NOMO-1 (cell line): ENCODE measurements at regions not wholly inside any gene's neighbourhood (a gene's known extent, or its start where the extent isn't known, plus 50 kb on each side); places are given as distances from the start of the nearest gene placed in this dataset.

Source experiments
- DNase-seq, 2 experiments: peaks; one replicate each; lab custom pipeline; 2025; ENCODE audit not compliant: unreplicated experiment in 2 of 2; lab: John Stamatoyannopoulos, UW

DNA sequence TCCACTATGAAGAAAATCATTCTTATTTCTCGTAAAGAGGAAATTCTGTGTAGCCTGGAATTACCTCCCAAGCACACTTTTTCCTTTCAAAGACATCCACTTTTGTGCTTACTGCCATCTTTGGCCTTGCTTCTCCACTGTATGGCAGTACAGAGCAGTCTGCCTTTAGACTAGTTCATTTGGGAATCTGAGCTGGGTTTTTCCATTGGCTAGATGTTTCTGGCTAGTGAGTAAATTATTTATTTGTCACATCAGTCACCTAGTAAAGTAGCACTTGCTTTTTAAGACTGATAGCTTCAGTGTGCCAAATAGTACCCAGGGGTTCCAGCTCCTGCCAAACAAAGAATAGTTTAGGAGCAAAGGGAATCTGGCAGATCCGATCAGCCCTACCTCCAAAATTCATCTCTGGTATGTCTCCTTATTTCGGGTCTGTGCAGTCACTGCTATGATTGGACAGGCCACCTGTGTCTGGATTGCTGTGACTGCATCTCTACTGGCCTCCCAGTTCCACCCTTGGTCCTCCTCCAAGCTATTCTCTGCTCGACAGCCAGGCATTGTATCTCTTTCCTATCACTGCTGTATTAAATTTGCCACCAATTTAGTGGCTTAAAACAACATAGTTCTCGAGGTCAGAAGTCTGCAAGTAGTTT is 97.6 kb downstream of the NUDT12 start:
- DNase-seq, result no peak

DNA sequence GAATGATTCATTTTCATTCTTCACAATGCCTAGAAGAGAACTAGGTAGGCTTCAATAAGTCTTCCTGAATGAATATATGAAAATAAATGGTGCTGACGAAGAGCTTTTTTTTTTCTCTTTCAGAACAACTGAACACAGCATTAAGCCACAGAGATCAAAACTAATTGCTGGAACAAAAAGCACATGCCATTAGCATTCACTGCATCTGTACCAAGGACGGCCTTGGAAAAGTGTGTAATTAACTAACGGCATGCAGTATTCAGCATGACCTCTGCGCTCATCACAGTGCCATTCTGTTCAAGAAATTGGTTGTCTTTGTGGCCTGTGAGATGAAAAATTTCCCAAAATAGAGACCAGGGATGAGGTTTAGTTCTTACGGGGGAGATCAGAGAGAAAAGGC is 99.3 kb downstream of the NUDT12 start:
- no peak for DNase-seq

DNA sequence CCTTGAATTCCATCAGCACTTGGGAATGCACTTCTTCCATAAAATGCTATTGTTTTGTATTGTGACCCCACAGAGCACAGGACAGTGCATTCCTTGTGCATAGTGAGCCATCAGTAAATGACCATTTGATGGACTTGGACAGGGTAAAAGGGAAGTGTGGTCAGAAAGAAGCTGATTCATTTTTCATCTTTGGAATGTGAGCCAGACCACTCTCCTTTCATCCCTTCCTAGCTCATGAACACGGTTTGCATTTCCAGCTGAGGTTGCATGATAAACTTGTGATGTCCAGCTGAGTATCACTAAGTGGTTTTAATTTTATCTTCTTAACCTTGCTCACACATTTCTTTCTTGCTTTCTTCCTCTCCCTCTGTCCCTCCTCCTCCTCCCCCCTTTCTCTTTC is 101.3 kb downstream of the NUDT12 start:
- no peak for DNase-seq

DNA sequence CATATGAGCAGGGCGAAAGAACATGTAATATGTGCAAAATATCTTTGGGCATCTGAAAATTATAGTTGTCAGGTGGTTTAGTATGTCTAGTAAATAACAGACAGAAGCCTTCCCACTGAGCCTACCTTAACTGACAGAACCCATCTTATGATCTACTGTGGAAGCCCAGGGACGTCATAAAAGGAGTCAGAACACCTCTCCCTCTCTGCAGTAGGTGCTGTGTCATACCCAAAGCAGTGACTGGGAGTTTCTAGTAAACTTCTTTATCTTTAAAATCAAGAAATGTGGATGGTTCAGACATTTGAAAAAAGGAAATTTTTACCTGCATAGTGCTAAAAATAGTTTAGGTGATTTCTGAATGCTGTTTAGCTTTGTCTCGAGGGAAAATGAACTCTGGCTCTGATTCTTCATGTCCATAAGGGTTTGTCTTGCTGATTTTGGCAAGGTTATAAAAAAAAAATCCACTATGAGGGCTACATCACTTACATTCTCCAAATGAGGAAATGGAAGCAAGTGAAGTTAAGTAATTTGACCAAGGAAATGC is 104.0 kb downstream of the NUDT12 start:
- no peak for DNase-seq

DNA sequence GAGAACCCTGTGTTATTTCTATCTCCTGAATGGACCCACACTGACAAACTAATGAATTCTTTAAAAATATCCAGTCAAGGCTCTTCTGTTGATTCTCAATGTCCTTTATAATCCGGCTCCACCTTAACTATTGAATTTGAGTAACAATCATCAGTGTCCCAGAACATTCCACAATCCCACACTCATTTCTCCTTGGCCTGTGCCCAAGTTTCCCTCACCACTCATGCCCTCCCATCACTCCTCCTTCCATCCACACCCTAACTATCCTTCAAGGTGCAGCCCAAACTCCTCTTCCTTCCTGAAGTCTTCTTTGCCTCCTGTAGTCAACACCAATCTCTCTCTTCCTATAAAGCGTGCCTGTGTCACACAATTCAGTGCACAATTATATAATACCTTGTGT is 106.1 kb downstream of the NUDT12 start:
- no peak for DNase-seq

DNA sequence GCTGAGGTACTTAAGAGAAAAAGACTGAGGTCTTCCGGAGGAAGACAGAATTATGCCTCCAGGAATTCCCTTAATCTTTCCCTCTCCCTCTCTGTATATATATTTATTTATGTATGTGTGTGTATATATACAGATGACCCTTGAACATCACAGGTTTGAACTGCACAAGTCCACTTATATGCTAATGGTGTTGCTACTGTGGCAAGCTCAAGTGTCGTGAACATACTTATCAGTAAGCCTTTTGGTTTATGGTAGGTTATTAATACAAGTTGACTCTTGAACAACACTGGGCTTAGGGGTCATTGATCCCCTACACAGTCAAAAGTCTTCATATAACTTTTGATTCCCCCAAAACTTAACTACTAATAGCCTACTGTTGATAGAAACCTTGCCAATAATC is 106.8 kb downstream of the NUDT12 start:
- no peak for DNase-seq

DNA sequence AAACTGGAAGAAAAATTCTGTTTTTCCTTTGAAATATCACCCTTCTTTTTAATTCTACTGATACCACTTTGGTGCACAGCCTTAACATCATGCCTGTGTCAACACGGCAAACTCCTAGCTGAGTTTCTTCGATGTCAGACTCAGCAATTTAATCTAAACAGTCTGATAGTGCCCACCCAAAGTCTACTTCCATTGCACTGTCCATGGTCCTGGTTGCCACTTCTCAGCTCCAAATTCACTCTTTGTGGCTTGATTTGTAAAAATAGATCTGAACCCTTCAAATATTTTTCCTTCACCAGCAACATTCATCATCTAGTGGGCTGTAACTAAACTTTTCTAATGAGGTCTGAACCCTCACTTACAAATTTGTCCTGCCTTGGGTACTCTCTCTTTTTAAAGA is 107.8 kb downstream of the NUDT12 start:
- DNase-seq, result no peak

DNA sequence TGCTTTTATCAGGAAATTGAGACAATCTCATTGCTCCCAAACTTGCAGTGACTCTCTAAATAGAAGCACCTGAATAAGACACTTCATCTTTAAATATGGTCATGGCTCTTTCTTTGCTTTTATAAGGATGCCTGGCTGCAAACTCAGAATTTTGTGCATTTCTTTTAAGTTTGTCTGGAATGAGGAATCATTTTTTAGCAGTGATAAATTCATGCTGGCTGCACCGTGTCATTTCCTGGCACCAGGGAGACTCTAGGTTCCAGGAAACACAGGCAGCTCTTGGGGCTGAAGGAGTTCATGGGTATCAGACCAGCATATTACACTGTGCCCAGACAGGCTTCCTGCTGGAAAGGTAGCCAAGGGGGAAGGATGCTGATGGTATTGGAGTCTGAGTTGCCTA is 109.9 kb downstream of the NUDT12 start:
- no peak for DNase-seq

DNA sequence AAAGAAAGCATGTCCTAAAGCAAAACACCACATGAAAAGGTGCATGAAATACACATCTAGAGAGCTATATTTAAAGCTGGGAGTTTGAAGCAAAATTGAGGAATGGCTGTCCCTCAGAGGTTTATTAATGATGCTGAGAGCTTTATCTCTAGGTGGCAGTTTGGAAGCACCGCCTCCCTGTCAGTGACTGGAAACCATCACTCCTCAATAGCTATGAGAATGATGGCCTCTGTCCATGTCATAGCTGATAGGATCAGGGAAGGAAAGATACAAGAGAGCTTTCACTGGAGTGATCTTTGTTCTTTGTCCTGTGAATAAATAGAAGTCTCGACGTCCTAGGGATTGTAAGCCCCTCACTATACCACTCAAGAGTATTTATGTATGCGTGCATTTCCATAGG is 110.5 kb downstream of the NUDT12 start:
- no peak for DNase-seq

DNA sequence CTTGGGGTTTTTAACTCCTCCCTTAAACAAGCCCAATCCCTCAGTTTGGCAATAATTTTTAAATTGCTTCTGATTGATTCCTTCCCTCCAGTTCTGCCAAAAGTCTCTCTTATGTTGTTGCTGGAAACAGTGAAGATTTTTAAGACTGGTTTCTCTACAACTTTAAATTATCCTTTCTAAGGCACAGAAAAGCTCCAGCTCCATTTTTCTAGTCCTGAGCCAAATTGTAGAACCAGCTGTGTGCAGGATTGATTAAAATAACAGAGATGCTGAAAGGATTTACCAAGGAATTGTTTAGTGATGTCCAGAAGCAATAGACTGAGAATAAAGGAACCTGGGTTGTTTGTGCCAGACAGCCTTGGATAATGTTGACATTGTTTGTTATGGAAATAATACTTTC is 111.3 kb downstream of the NUDT12 start:
- no peak for DNase-seq

DNA sequence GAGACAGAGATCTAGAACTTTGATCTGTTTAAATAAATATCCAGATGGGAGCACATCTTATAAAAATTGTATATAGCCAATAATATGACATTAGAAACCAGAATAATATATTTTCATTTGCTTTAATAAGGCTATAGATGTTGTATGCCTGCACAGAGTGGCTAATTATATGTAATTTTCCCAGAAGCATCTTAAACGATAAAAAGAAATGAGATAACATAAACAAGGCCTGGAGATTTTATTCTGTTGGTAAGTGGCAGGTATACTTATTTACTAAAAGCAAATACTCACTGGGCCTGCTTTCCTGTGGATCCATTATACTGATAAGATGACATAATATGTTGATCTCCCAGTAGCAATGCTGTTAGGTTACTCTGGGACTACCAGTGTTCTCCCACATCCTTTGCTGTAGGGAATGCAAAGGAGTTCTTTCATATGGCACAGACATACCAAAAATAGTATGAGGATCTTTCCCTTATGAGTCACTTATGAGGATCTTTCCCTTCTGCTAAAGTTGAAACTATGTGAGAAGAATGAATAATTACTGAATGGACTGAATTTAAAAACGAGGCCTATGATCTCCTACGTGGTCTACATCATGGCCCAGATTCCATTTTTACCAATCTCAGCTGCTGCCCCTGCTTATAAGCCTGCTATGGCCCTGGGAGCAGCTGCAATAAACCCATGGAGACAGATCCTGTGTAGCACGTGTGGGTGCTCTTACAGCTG is 112.1 kb downstream of the NUDT12 start:
- DNase-seq, result no peak

DNA sequence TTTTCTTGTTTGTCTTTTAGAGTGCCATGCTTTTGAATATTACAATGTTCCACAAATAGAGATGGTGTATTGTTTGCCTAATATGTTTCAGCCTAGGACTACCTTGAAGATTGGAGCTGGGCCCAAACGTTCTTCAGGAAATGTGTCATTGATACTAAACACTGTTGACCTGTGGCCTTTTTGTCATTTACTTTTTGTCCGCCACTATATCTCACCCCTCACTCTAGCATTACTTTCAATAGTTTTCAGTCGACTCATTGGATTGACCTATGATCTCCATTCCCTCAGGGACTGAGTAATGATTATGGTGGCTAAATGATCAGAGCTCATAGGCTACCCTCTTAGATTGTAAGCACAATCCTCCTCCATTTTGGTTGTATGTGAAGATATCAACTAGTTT is 115.8 kb downstream of the NUDT12 start:
- no peak for DNase-seq

DNA sequence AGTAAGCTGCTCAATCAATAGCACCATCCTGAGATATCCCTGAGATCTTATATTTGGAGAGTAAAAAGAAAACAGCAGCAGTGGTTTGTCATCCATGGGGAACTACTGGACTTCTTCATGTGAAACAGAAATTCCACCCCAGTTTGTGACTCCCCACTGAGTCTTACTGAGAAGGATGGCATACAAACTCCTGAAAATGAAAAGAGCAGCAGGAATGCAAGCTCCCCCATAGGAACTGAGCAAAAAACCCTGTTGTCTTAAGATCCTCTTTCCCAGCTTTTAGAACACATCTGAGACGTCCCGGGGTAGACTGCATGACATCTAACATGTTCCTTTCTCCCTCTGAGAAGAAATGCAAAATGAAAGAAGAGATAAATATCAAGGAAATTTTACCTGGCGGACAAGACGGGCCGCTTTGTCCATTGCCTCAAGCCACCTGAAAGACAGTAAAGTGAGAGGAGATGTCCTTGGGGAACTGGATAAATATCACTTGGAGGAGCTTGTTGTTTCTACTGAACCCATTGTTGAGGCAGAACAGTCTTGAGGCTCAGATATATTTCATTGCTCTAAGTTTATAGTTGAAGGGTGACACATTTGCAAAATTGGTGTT is 117.1 kb downstream of the NUDT12 start:
- no peak for DNase-seq

DNA sequence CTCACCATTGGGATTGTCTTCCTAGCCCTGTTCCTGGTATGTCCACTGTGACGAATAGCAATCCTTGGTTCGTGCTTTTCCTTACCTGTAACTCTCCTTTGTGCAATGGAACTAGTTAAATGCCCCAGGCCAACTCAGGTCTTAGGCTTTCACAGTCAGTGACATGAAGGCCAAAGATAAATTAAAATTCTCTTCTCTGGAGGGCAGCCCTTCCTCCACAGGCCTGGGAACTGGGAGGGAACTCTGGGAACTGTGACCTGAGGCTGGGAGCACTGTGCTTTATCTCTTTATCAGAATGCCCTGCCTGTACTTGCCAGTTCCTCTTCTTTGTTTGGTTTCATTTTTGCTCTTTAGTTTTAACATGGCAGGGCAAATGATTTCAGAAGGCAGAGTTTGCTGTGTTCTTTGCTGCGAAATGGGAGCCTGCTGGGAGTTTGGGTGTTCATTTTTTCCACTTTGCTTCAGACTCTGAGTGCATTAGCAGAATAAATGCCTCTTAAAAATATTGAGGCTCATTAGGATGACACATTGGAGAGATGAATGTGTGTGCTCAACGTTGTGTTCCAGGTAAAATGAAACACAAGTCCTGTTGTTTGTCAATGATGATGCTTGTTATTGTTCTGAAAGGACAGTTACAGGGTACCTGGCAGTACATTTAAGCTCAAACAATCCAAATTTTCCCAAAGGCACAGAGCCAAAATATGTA is 118.1 kb downstream of the NUDT12 start:
- DNase-seq, result peak in 1 of 2 experiments; percentile 20

DNA sequence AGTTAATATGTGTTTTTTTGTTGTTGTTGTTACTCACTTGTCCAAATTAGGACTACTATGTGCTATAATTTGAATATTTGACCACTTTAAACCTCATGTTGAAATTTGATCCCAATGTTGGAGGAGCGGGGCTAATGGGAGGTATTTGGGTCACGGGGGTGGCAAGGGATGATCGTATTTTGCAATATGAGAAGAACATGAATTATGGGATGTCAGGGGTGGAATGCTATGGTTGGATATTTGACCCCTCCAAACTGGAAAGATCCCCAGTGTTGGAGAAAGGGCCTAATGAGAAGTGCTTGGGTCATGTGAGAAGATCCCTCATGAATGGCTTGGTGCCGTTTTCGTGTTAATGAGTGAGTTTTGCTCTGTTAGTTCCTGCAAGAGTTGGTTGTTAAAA is 119.8 kb downstream of the NUDT12 start:
- no peak for DNase-seq

DNA sequence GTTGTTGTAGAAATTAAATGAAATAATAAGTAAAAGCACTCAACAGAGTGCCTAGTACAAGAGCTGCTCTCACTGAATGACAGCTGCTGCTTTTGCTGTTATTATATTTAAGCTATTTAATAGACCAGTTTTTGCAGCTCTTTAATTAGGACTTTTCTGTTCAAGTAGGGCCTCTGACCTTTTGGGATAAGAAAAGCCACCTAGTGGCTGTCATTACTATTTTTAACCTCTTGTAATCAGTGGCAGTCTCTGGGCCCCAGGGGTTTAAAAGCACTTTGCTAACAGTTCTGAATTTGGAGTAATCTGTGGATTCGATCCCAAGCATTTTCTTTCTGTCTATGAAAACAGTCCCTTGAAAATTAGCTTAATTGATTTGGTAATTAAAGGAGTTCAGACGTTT is 121.1 kb downstream of the NUDT12 start:
- DNase-seq, result no peak

DNA sequence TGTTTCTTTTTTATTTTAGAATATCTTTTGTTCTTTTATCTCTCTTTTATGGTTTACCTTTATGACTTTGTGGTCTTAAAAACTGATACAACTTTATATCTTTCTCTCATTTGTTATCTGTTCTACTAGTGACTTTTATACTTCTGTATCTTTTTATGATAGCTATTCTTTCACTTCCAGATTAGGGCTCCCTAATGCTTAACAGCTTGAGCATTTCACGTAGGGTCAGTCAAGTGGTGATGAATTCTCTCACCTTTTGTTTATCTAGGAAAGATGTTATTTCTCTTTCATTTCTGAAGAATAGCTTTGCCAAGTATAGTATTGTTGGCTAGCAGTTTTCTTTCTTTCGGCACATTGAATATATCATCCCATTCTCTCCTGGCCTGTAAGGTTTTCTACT is 123.6 kb downstream of the NUDT12 start:
- DNase-seq, result no peak

DNA sequence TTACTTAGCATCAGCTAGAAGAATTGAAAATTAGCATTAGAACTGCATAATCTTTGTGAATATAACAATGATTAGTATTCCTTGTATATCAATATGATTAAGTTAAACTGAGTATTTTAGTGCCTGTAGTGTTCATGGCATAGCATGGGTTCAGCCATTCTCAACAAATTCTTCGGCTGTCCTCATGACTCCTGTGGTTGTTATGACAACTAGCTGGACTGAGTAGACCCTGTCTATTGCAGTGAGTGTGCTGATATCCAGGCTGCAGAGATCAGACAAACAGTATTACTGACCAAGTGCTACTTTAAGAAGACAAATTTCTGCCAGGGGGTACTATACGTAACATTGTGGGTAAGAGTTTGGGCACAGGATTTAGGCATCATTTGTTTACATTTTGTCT is 125.9 kb downstream of the NUDT12 start:
- DNase-seq, result no peak

DNA sequence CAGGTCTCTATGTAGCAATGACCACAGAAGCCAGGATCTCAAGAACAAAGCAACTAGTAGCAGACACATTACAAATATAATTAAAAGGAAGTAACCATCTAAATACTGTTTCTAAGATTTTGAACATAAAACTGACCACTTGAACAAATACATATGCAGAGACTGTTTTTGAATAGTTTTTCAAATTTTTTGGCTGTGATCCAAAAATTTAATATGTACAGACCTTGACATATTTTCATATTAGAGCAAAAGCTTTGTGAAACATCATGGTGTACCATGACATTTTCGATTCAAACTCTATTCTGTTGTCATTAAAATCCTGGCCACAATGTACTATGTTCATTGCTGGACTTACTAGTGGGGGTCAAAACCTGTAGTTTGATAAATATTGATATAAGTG is 126.5 kb downstream of the NUDT12 start:
- no peak for DNase-seq

DNA sequence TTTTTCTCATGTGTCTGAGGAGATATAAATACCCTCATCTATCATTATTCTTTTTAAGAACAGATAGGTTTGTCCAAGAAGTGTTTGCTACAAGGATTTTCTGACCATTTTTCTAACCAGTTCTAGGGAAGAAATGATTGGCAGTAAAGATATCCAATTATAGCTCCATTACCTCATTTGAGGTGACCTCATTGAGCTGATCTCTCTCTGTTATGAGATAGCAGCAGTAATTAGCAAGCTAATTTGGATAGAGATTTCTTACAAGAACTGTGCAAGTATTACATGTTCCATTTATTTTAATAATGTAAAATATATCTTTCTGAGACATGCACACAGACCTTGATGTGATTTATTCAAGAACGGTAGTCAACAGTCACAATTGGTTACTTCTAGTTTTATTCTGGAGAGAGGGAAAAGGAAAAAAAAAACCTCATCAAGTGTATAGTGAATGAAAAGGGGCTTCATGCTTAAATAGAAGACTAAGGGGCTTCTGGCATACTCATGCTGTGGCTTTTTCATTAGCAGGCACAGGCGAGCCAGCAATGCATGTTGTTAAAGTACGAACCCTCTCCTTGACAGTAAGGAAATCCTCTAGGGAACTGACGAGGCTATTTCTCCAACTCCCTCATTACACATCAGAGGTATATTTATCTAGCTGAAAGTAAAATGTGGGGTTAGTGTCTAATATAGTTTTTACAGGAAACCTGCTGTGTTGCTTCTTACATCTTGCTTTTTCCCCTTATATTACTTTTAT is 127.3 kb downstream of the NUDT12 start:
- no peak for DNase-seq

DNA sequence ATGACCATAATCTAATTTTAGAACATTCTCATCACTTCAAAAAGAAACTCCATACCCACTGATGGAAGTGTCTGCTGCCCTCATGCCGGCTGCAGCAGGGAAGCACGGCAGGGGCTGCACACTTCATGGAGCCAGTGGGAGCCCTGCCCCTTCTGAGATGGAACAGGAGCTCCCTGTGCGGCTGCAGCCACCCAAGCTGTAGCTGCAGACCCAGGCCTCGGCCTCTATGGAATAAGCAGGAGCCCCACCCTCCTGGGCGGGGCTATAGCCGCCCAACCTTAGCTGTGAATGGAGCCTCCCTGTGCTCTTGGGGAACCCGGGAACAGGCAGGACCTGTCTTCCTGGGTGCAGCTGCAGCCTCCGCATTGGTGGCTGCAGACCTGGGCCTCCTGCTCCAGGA is 128.5 kb downstream of the NUDT12 start:
- DNase-seq, result no peak
